SK-N-SH (cell line): ENCODE measurements at regions not wholly inside any gene's neighbourhood (a gene's known extent, or its start where the extent isn't known, plus 50 kb on each side); places are given as distances from the start of the nearest gene placed in this dataset.
A peak's percentile ranks its signal among the peaks of the same experiment; 100 is the strongest.

Experiments used
- CTCF ChIA-PET: fragments of 300-600, 350-600 bp; formaldehyde crosslinking; extraction: SDS; loops from one replicate; lab custom pipeline; 2021; lab: Yijun Ruan, JAX
- POLR2A ChIA-PET: fragments of 350-600 bp; sonication (Branson Sonifier 250); formaldehyde crosslinking; extraction: SDS; loops from one replicate; lab custom pipeline; 2020; ENCODE audit warnings: antibody characterized with exemption, inconsistent platforms; lab: Yijun Ruan, JAX
- DNase-seq: peaks from one replicate; pipeline ENCODE4 v3.0.0; 2012
- H2AFZ ChIP-seq: fragments of 200-600 bp; sonication (generic); 2 replicates; pipeline ENCODE4 v1.8.1; 2016; ENCODE audit warnings: antibody characterized with exemption, mild to moderate bottlenecking, low read depth
- H3F3A ChIP-seq: fragments of 200-600 bp; sonication (generic); replicated peaks from 2 replicates; pipeline ENCODE3; 2016; ENCODE audit warnings: antibody characterized with exemption, mild to moderate bottlenecking; ENCODE audit not compliant: insufficient read depth
- H3K27ac ChIP-seq, 2 experiments: fragments of 200-500 bp in 1 of 2; fragments of 200-600 bp in 1 of 2; sonication (Bioruptor generic) in 1 of 2; sonication (generic), shearing (Covaris generic) in 1 of 2; 2 replicates each; pipeline versions ENCODE4 v1.5.1 to v1.6.1; 2014 to 2016; ENCODE audit warnings: low read depth in 2 of 2, inconsistent platforms in 1 of 2, low read length in 1 of 2, mild to moderate bottlenecking in 1 of 2, mixed read lengths in 1 of 2
- H3K27me3 ChIP-seq: fragments of 200-600 bp; sonication (generic), shearing (Covaris generic); 2 replicates; pipeline ENCODE4 v1.6.1; 2016; ENCODE audit warnings: mixed run types; ENCODE audit not compliant: insufficient read depth
- H3K36me3 ChIP-seq, 2 experiments: fragments of 200-500 bp in 1 of 2; fragments of 200-600 bp in 1 of 2; sonication (Bioruptor generic) in 1 of 2; sonication (generic) in 1 of 2; replicated peaks in 1 of 2; 2 replicates each; pipeline versions ENCODE3 to v1.5.1; 2014 to 2016; ENCODE audit warnings: low read length in 1 of 2, mild to moderate bottlenecking in 1 of 2; ENCODE audit not compliant: insufficient read depth in 2 of 2, control insufficient read depth in 1 of 2
- H3K4me1 ChIP-seq, 2 experiments: fragments of 200-500 bp in 1 of 2; fragments of 200-600 bp in 1 of 2; sonication (Bioruptor generic) in 1 of 2; sonication (generic), shearing (Covaris generic) in 1 of 2; 2 replicates each; pipeline versions ENCODE4 v1.5.1 to v1.6.1; 2014 to 2016; ENCODE audit warnings: low read depth in 1 of 2, low read length in 1 of 2, mixed run types in 1 of 2; ENCODE audit not compliant: insufficient read depth in 2 of 2, control insufficient read depth in 1 of 2
- H3K4me2 ChIP-seq: fragments of 200-600 bp; sonication (generic), shearing (Covaris generic); 2 replicates; pipeline ENCODE4 v1.6.1; 2017; ENCODE audit warnings: mixed run types
- H3K4me3 ChIP-seq, 2 experiments: fragments of 200-500 bp in 1 of 2; fragments of 200-600 bp in 1 of 2; sonication (Bioruptor generic) in 1 of 2; sonication (generic), shearing (Covaris generic) in 1 of 2; 2 replicates each; pipeline versions ENCODE4 v1.5.1 to v1.8.1; 2014 to 2016; ENCODE audit warnings: low read depth in 2 of 2, inconsistent platforms in 1 of 2, low read length in 1 of 2, mild to moderate bottlenecking in 1 of 2, mixed read lengths in 1 of 2, moderate library complexity in 1 of 2
- H3K79me2 ChIP-seq: fragments of 200-600 bp; sonication (generic); 2 replicates; pipeline ENCODE4 v1.8.1; 2017; ENCODE audit warnings: mild to moderate bottlenecking; ENCODE audit not compliant: insufficient read depth
- H3K9ac ChIP-seq: fragments of 200-600 bp; sonication (generic); 2 replicates; pipeline ENCODE4 v1.6.1; 2017; ENCODE audit warnings: mixed run types
- H3K9me2 ChIP-seq: fragments of 200-600 bp; sonication (generic); 2 replicates; pipeline ENCODE4 v1.6.1; 2017; ENCODE audit warnings: mixed run types
- H3K9me3 ChIP-seq: fragments of 200-600 bp; sonication (generic); 2 replicates; pipeline ENCODE4 v1.6.1; 2017; ENCODE audit warnings: mixed run types, mild to moderate bottlenecking, moderate library complexity
- H4K20me1 ChIP-seq: fragments of 200-600 bp; sonication (generic); 2 replicates; pipeline ENCODE4 v1.6.1; 2017; ENCODE audit warnings: mild to moderate bottlenecking, mixed run types; ENCODE audit not compliant: insufficient read depth
- CHD2 ChIP-seq: fragments of 150-350 bp; IDR thresholded peaks from 2 replicates; pipeline ENCODE4 v1.6.1; 2018; ENCODE audit warnings: low read length; ENCODE audit not compliant: partially characterized antibody
- FOXJ3 ChIP-seq: sonication (generic); formaldehyde crosslinking; IDR thresholded peaks from 2 replicates; pipeline ENCODE4 v1.5.1; 2020; ENCODE audit warnings: mild to moderate bottlenecking, missing genetic modification reagents
- JUND ChIP-seq: IDR thresholded peaks from 2 replicates; pipeline ENCODE4 v1.4.0; 2012
- NFIC ChIP-seq: IDR thresholded peaks from 2 replicates; pipeline ENCODE4 v1.4.0; 2012; ENCODE audit warnings: borderline replicate concordance
- POLR2AphosphoS5 ChIP-seq: IDR thresholded peaks from 2 replicates; pipeline ENCODE4 v1.6.1; 2012; ENCODE audit warnings: low read depth, low read length
- RCOR1 ChIP-seq: fragments of 150-350 bp; IDR thresholded peaks from 2 replicates; pipeline ENCODE4 v1.6.1; 2017; ENCODE audit warnings: antibody characterized with exemption, low read length
- RFX5 ChIP-seq: IDR thresholded peaks from 2 replicates; pipeline ENCODE4 v1.6.1; 2012; ENCODE audit warnings: mild to moderate bottlenecking, improper control_type of control experiment, low read length
- RXRA ChIP-seq: IDR thresholded peaks from 2 replicates; pipeline ENCODE4 v1.4.0; 2012; ENCODE audit warnings: low read depth, mild to moderate bottlenecking, borderline replicate concordance
- SIN3A ChIP-seq: IDR thresholded peaks from 2 replicates; pipeline ENCODE4 v1.6.1; 2012; ENCODE audit warnings: low read depth, mild to moderate bottlenecking, low read length, moderate library complexity, borderline replicate concordance
- TEAD4 ChIP-seq: IDR thresholded peaks from 2 replicates; pipeline ENCODE4 v1.4.0; 2012; ENCODE audit warnings: mild to moderate bottlenecking, borderline replicate concordance; ENCODE audit not compliant: insufficient read depth
- WGBS: methylation state at CpG from one replicate; pipeline ENCODE4 v1.1.6; 2017; ENCODE audit warnings: low lambda C conversion rate; 5-methylcytosine and 5-hydroxymethylcytosine counted together
- TF ChIP-seq, protein P1 (sequence below): IDR thresholded peaks from 2 replicates; pipeline ENCODE4; 2012
- TF ChIP-seq, protein P2 (sequence below): fragments of 150-350 bp; IDR thresholded peaks from 2 replicates; pipeline ENCODE4 v1.6.1; 2016; ENCODE audit warnings: mild to moderate bottlenecking, low read depth, low read length
- TF ChIP-seq, protein P3 (sequence below): IDR thresholded peaks from 2 replicates; pipeline ENCODE4 v1.4.0; 2012; ENCODE audit warnings: low read depth
- TF ChIP-seq, protein P4 (sequence below): IDR thresholded peaks from 2 replicates; pipeline ENCODE4 v1.4.0; 2012; ENCODE audit warnings: low read depth, borderline replicate concordance

DNA sequence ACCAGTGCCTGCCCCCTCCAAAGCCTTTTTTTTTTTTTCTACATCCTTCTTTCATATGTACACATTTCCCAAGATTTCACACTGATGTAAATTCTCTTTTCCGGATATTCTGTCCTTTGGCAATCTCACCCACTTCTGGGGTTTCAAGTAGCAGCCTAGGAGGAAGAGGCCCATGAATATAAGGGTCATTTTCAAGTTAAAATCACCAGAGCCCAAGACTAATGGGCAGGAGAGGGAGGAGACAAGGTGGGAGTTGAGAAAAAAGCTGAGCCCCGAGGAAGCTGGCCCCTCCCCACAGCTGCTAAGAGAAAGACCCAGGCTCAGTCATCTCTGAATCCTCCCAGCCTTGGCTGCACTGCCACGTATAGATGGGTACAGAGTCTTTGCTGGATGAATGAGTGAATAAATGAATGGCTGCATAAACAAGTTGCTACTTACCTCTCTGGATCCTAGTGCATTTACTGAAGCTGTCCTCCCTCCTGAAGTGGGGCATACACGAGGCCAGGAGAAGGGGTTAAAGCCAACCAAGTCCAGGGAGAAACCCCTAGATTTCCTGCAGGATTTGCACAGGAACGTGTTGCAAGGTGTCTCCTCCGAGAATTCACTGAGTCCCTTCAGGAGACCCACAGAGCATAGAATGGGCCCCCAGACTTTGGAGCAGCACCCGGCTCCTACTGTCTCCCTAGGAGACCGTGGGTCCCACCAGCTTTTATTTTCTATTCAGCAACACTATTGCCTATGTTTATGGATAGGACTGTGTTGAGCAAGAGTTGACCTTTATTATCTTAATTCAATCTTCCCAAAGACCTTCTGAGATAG is 100.8 kb upstream of the LIPC start:
- peaks cover 19 to 30% of the 10 kb centered on the region in 2 experiments for H3K4me1 ChIP-seq
- no peaks in the 10 kb centered on the region; the same call in 1 of the 2 replicates for H3K79me2 ChIP-seq
- WGBS = 82% methylated on average over 8 of the region's 8 CpGs
- no peaks in the 10 kb centered on the region for H4K20me1 ChIP-seq
- ChIA-PET POLR2A (no interaction called here), CTCF (interaction anchor here (1.4 to 1.8 kb wide), 2 partner anchors 22 to 440 kb away, joined by 3 to 4 read pairs; partner anchors contain the start of gene MINDY2)
- peaks cover 13% of the 10 kb centered on the region for H3F3A ChIP-seq
- H3K27me3 ChIP-seq = 0 out of 2 replicates have a peak, but pooled peaks cover 1% of the 10 kb centered on the region
- H3K9ac ChIP-seq = no peak overlapping the region; the same call in 1 of the 2 replicates
- H3K9me2 ChIP-seq = no peaks in the 10 kb centered on the region
- H2AFZ ChIP-seq = no peak overlapping the region; the same call in 1 of the 2 replicates
- peaks cover 11% of the 10 kb centered on the region for H3K9me3 ChIP-seq
- no peak overlapping the region; a peak in 1 of 4 replicates for H3K4me3 ChIP-seq
- no peak for DNase-seq
- peak overlapping the region; percentile 62 to 88 for H3K27ac ChIP-seq
- peak overlapping the region; percentile 65; the same call in 1 of the 2 replicates for H3K4me2 ChIP-seq
- no peaks in the 10 kb centered on the region for H3K36me3 ChIP-seq
- TF ChIP-seq RXRA (no peak), SIN3A (no peak), TEAD4 (no peak), RCOR1 (no peak)
- TF ChIP-seq, all 33 proteins: peak for 0

DNA sequence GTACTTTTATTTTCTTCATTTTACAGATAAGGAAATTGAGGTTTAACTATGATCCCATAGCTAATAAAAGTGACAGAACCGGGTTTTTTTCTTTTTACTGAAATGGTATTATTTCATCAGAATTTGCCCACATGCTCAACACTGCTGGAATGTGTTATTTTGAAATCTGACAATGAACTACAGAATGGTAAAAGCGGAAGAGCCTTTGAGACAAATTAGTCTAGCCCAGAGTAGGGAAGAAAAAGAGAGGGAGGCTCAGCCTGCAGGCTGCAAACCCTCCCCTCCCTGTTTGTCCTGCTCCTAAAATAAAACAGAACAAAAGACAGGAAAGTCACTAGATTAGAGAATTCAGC is 100.3 kb upstream of the LIPC start:
- Histone ChIP-seq H3K4me1 (peaks cover 19 to 30% of the 10 kb centered on the region in 2 experiments), H3K4me2 (peak overlapping the region; percentile 65), H3F3A (peaks cover 13% of the 10 kb centered on the region), H3K27me3 (no peaks in the 10 kb centered on the region), H3K79me2 (no peaks in the 10 kb centered on the region; the same call in 1 of the 2 replicates), H3K9me3 (peaks cover 11% of the 10 kb centered on the region), H3K9me2 (no peaks in the 10 kb centered on the region), H3K9ac (no peak overlapping the region; the same call in 1 of the 2 replicates), H4K20me1 (no peaks in the 10 kb centered on the region), H3K36me3 (no peaks in the 10 kb centered on the region), H3K27ac (peak overlapping the region; percentile 62 to 88), H3K4me3 (no peak overlapping the region; a peak in 1 of 4 replicates), H2AFZ (no peak overlapping the region; the same call in 1 of the 2 replicates)
- ChIA-PET POLR2A (interaction anchor here (0.7 kb wide), 1 partner anchor 419 kb away, joined by 3 read pairs; no protein-coding TSS in a partner anchor), CTCF (interaction anchor here (1.4 to 1.8 kb wide), 2 partner anchors 22 to 439 kb away, joined by 3 to 4 read pairs; partner anchors contain the start of gene MINDY2)
- 51% methylated on average over 2 of the region's 2 CpGs for WGBS
- no peak for TF ChIP-seq JUND
- TF ChIP-seq POLR2AphosphoS5 = no peak
- TF ChIP-seq TEAD4 = no peak
- TF ChIP-seq RCOR1 = no peak
- TF ChIP-seq, protein P1, sequence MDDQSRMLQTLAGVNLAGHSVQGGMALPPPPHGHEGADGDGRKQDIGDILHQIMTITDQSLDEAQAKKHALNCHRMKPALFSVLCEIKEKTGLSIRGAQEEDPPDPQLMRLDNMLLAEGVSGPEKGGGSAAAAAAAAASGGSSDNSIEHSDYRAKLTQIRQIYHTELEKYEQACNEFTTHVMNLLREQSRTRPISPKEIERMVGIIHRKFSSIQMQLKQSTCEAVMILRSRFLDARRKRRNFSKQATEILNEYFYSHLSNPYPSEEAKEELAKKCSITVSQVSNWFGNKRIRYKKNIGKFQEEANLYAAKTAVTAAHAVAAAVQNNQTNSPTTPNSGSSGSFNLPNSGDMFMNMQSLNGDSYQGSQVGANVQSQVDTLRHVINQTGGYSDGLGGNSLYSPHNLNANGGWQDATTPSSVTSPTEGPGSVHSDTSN = no peak
- TF ChIP-seq FOXJ3 (CRISPR knock-in tag) = no peak
- TF ChIP-seq, protein P2, sequence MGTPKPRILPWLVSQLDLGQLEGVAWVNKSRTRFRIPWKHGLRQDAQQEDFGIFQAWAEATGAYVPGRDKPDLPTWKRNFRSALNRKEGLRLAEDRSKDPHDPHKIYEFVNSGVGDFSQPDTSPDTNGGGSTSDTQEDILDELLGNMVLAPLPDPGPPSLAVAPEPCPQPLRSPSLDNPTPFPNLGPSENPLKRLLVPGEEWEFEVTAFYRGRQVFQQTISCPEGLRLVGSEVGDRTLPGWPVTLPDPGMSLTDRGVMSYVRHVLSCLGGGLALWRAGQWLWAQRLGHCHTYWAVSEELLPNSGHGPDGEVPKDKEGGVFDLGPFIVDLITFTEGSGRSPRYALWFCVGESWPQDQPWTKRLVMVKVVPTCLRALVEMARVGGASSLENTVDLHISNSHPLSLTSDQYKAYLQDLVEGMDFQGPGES = no peak
- TF ChIP-seq CHD2 = no peak
- TF ChIP-seq NFIC = no peak
- TF ChIP-seq, protein P3, sequence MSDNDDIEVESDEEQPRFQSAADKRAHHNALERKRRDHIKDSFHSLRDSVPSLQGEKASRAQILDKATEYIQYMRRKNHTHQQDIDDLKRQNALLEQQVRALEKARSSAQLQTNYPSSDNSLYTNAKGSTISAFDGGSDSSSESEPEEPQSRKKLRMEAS = no peak
- TF ChIP-seq RFX5 = no peak
- TF ChIP-seq, protein P4, sequence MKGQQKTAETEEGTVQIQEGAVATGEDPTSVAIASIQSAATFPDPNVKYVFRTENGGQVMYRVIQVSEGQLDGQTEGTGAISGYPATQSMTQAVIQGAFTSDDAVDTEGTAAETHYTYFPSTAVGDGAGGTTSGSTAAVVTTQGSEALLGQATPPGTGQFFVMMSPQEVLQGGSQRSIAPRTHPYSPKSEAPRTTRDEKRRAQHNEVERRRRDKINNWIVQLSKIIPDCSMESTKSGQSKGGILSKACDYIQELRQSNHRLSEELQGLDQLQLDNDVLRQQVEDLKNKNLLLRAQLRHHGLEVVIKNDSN = no peak
- DNase-seq = no peak
